Panc1 (cell line): ENCODE measurements at regions not wholly inside any gene's neighbourhood (a gene's known extent, or its start where the extent isn't known, plus 50 kb on each side); places are given as distances from the start of the nearest gene placed in this dataset.

Experiments
- ATAC-seq: fragments of 200-7000 bp; cut with Tn5 transposase; 2 replicates; pipeline ENCODE4 v1.9.1; 2020; ENCODE audit warnings: mild to moderate bottlenecking, moderate library complexity
- BruUV-seq: library from RNA; stranded (reverse); fragments of 400-500 nt; replicated peaks from 2 replicates; lab custom pipeline; 2021; lab: Mats Ljungman, UMichigan
- CTCF ChIA-PET: fragments of 300-600 bp; sonication (Branson Sonifier 250); formaldehyde crosslinking; loops from one replicate; lab custom pipeline; 2022; ENCODE audit warnings: antibody characterized with exemption; lab: Charles Lee
- POLR2A ChIA-PET: fragments of 300-600 bp; sonication (Branson Sonifier 250); formaldehyde crosslinking; loops from one replicate; lab custom pipeline; 2022; ENCODE audit warnings: antibody characterized with exemption; lab: Charles Lee
- DNase-seq: peaks from one replicate; pipeline ENCODE4 v3.0.0-alpha.2; 2010; ENCODE audit warnings: low read depth, low spot score
- H3K27ac ChIP-seq: 2 replicates; pipeline ENCODE4 v1.5.1; 2011; ENCODE audit warnings: mild to moderate bottlenecking, low read length, inconsistent platforms
- H3K27me3 ChIP-seq: fragments of 200-500 bp; sonication (Bioruptor generic); 2 replicates; pipeline ENCODE4 v1.6.0; 2014; ENCODE audit warnings: low read length, inconsistent platforms; ENCODE audit not compliant: control insufficient read depth, insufficient read depth
- H3K36me3 ChIP-seq: fragments of 200-500 bp; sonication (Bioruptor generic); 2 replicates; pipeline ENCODE4 v1.5.1; 2014; ENCODE audit warnings: inconsistent platforms, mild to moderate bottlenecking, low read length, moderate library complexity; ENCODE audit not compliant: control insufficient read depth, insufficient read depth
- H3K4me1 ChIP-seq: 2 replicates; pipeline ENCODE4 v1.5.1; 2011; ENCODE audit warnings: inconsistent platforms, mild to moderate bottlenecking, low read length, moderate library complexity; ENCODE audit not compliant: control insufficient read depth, insufficient read depth
- H3K4me3 ChIP-seq, 2 experiments: 2 replicates each; pipeline ENCODE4 v1.5.1; 2011 to 2012; ENCODE audit warnings: low read depth in 2 of 2, low read length in 2 of 2, mild to moderate bottlenecking in 2 of 2, inconsistent platforms in 1 of 2, moderate library complexity in 1 of 2
- H3K9me3 ChIP-seq: fragments of 200-500 bp; sonication (Bioruptor generic); 2 replicates; pipeline ENCODE4 v1.5.1; 2014; ENCODE audit warnings: low read depth, mild to moderate bottlenecking, inconsistent platforms, low read length, moderate library complexity; ENCODE audit not compliant: control insufficient read depth, insufficient read depth
- CTCF ChIP-seq: fragments of 450-650 bp; IDR thresholded peaks from 2 replicates; pipeline ENCODE4 v1.5.1; 2017; ENCODE audit warnings: mild to moderate bottlenecking
- POLR2AphosphoS5 ChIP-seq: IDR thresholded peaks from 2 replicates; pipeline ENCODE4 v1.6.1; 2012; ENCODE audit warnings: mild to moderate bottlenecking, low read depth, low read length, moderate library complexity
- REST ChIP-seq, 2 experiments: IDR thresholded peaks; 2 replicates each; pipeline ENCODE4 v1.6.1; 2011 to 2012; ENCODE audit warnings: low read depth in 2 of 2, control low read depth in 1 of 2, low read length in 1 of 2, mild to moderate bottlenecking in 1 of 2, moderate library complexity in 1 of 2; ENCODE audit not compliant: insufficient read depth in 1 of 2
- SIN3A ChIP-seq: IDR thresholded peaks from 2 replicates; pipeline ENCODE4 v1.6.1; 2012; ENCODE audit warnings: low read depth, mild to moderate bottlenecking, low read length, moderate library complexity, borderline replicate concordance; ENCODE audit not compliant: insufficient read depth
- TCF7L2 ChIP-seq: IDR thresholded peaks from 2 replicates; pipeline ENCODE4 v1.6.1; 2011; ENCODE audit warnings: mild to moderate bottlenecking, low read depth, low read length, inconsistent platforms
- in situ Hi-C: cut with HindIII; loops from 2 replicates; pipeline ENCODE4 v1.10.0; 2016; ENCODE audit warnings: low sequenced_read_pairs, low pct_unique_long_range_greater_than_20kb
- intact Hi-C: fragments of 100-400 bp; cut with micrococcal nuclease; formaldehyde crosslinking; loops from one replicate; pipeline ENCODE4 v1.10.0; 2022; ENCODE audit not compliant: unreplicated experiment

- CTCF ChIA-PET = no interaction called here
- H3K4me3 ChIP-seq = no peak overlapping the region
- POLR2A ChIA-PET = no interaction called here
- H3K36me3 ChIP-seq = no peaks in the 10 kb centered on the region
- TF ChIP-seq SIN3A (no peak), CTCF (no peak), REST (IDR thresholded peaks at IDR 0.05; ENCODE audit: insufficient read depth in 1 of 2, low read depth in 2 of 2, low read length in 1 of 2) (no peak), POLR2AphosphoS5 (no peak), TCF7L2 (no peak)
- no peak overlapping the region for H3K27ac ChIP-seq
- DNase-seq (no peak), ATAC-seq (peak; percentile 62; the same call in 1 of the 2 replicates)
- H3K27me3 ChIP-seq = no peaks in the 10 kb centered on the region
- H3K4me1 ChIP-seq = no peaks in the 10 kb centered on the region
- in situ Hi-C loops (no loop called here), intact Hi-C loops (no loop called here)
- BruUV-seq = no TSS peak
- no peaks in the 10 kb centered on the region for H3K9me3 ChIP-seq
These were observed 142.3 kb downstream of the LY86 start for GRCh38 chr6:6730831-6731230.

- no peak overlapping the region for H3K4me3 ChIP-seq
- no peak; the same call in 1 of the 2 replicates for ATAC-seq
- in situ Hi-C loops = no loop called here
- no TSS peak for BruUV-seq
- no peak for TF ChIP-seq SIN3A
- TF ChIP-seq REST (IDR thresholded peaks at IDR 0.05; ENCODE audit: insufficient read depth in 1 of 2, low read depth in 2 of 2, low read length in 1 of 2) = no peak
- TF ChIP-seq POLR2AphosphoS5 = no peak
- no peak for TF ChIP-seq CTCF
- no peak for TF ChIP-seq TCF7L2
- H3K36me3 ChIP-seq = no peaks in the 10 kb centered on the region
- no peak for DNase-seq
- no peaks in the 10 kb centered on the region for H3K4me1 ChIP-seq
- no peaks in the 10 kb centered on the region for H3K27me3 ChIP-seq
- intact Hi-C loops = no loop called here
- CTCF ChIA-PET = no interaction called here
- H3K27ac ChIP-seq = no peak overlapping the region
- no peaks in the 10 kb centered on the region for H3K9me3 ChIP-seq
- POLR2A ChIA-PET = no interaction called here
These were observed 146.3 kb downstream of the LY86 start for GRCh38 chr6:6734479-6735465.
